Keratinocyte (primary cell): ENCODE measurements at regions not wholly inside any gene's neighbourhood (a gene's known extent, or its start where the extent isn't known, plus 50 kb on each side); places are given as distances from the start of the nearest gene placed in this dataset.

Experiments
- CTCF ChIP-seq, 3 experiments: IDR thresholded peaks in 1 of 3; conservative IDR thresholded peaks in 1 of 3; optimal IDR thresholded peaks in 1 of 3; 2 replicates in 2 of 3; 3 replicates in 1 of 3; pipeline versions ENCODE3 to v1.5.1; 2011; ENCODE audit warnings: low read length in 3 of 3, mild to moderate bottlenecking in 3 of 3, moderate library complexity in 2 of 3, control low read depth in 1 of 3, inconsistent platforms in 1 of 3; ENCODE audit not compliant: insufficient read depth in 2 of 3; ENCODE audit errors: extremely low read depth in 1 of 3
- EZH2 ChIP-seq: IDR thresholded peaks from one replicate; pipeline ENCODE4 v1.6.1; 2012; ENCODE audit warnings: inconsistent platforms, mild to moderate bottlenecking, low read length, moderate library complexity

- TF ChIP-seq EZH2 (no peak), CTCF (optimal IDR thresholded peaks at IDR 0.05 in 1 of 3, IDR thresholded peaks at IDR 0.05 in 1 of 3, conservative IDR thresholded peaks at IDR 0.05 in 1 of 3; ENCODE audit: extremely low read depth in 1 of 3, insufficient read depth in 2 of 3, low read length in 3 of 3) (no peak)
Observed at GRCh38 chr5:109946610-109947009, 256.9 kb downstream of the MAN2A1 start.
